ENCODE measurements at regions not wholly inside any gene's neighbourhood (a gene's known extent, or its start where the extent isn't known, plus 50 kb on each side); places are given as distances from the start of the nearest gene placed in this dataset.

- WGBS (ENCODE audit: extremely low coverage, insufficient read length, low lambda C conversion rate): no CpG with 5 or more reads among the region's 3 CpGs
- H2AFZ ChIP-seq (ENCODE audit: low read length): no peak overlapping the region
- no peak overlapping the region for H3K14ac ChIP-seq (ENCODE audit: insufficient read depth, low read length)
- no peak overlapping the region for H4K5ac ChIP-seq (ENCODE audit: insufficient read length, low read depth, low read length)
- H3T11ph ChIP-seq (ENCODE audit: low read length): no peak overlapping the region
- TF ChIP-seq CTCF (conservative IDR thresholded peaks at IDR 0.05): no peak
- H3K9me3 ChIP-seq (ENCODE audit: control insufficient read depth, low read depth, low read length): no peaks in the 10 kb centered on the region
- no peak overlapping the region for H4K8ac ChIP-seq (replicated peaks; ENCODE audit: insufficient read length, low read depth, low read length)
- H2BK12ac ChIP-seq (ENCODE audit: insufficient read length, low read depth, low read length): no peak overlapping the region
- H2BK20ac ChIP-seq (ENCODE audit: low read depth, low read length, poor library complexity, severe bottlenecking): no peak overlapping the region
- peaks cover 0 to 2% of the 10 kb centered on the region in 2 experiments; a peak in 1 of 4 replicates for H3K4me1 Mint-ChIP-seq
- H3K27ac ChIP-seq (ENCODE audit: insufficient read length, low read depth, low read length): no peak overlapping the region
- no peak overlapping the region for H2BK15ac ChIP-seq (ENCODE audit: low read depth, low read length)
- no peak overlapping the region for H4K91ac ChIP-seq (ENCODE audit: insufficient read length, low read depth, low read length)
- no peaks in the 10 kb centered on the region for H3K79me1 ChIP-seq (ENCODE audit: insufficient read depth, low read depth, low read length, poor library complexity, severe bottlenecking)
- no peak overlapping the region for H3K18ac ChIP-seq (ENCODE audit: insufficient read length, low read depth, low read length)
- no peaks in the 10 kb centered on the region for H3K36me3 Mint-ChIP-seq (ENCODE audit: insufficient read depth in 1 of 3, low read depth in 3 of 3)
- no peak overlapping the region for H3K56ac ChIP-seq (ENCODE audit: insufficient read length, low read depth, low read length)
- H3K4ac ChIP-seq (ENCODE audit: low read depth, low read length): no peak overlapping the region
- H3K27me3 Mint-ChIP-seq (ENCODE audit: low read depth): no peaks in the 10 kb centered on the region
- H3K27ac Mint-ChIP-seq: no peak overlapping the region
- no peaks in the 10 kb centered on the region for H3K79me2 ChIP-seq (ENCODE audit: insufficient read depth, low read length)
- no peaks in the 10 kb centered on the region for H3K23me2 ChIP-seq (ENCODE audit: insufficient read length, low read depth, low read length, poor library complexity, severe bottlenecking)
- H2BK120ac ChIP-seq (ENCODE audit: low read depth, low read length, poor library complexity, severe bottlenecking): no peak overlapping the region
- no peak for DNase-seq
- H4K20me1 ChIP-seq (ENCODE audit: control insufficient read depth, insufficient read depth, insufficient read length): no peaks in the 10 kb centered on the region
- no peak overlapping the region for H3K23ac ChIP-seq (ENCODE audit: insufficient read length, low read depth, low read length)
- H3K4me2 ChIP-seq (ENCODE audit: insufficient read depth, insufficient read length, low read length): no peak overlapping the region
- H3K4me1 ChIP-seq (ENCODE audit: insufficient read depth, low read length): no peaks in the 10 kb centered on the region
- no peak overlapping the region for H2BK5ac ChIP-seq (ENCODE audit: insufficient read length, low read length)
- no peak overlapping the region for H3K9ac ChIP-seq (ENCODE audit: extremely low read depth, insufficient read length, low read length)
- no peak overlapping the region for H3K4me3 Mint-ChIP-seq
- H3K27me3 ChIP-seq (ENCODE audit: insufficient read depth, low read length): no peaks in the 10 kb centered on the region
- H2AK5ac ChIP-seq (ENCODE audit: insufficient read length, low read length): no peak overlapping the region
- no peaks in the 10 kb centered on the region for H3K9me3 Mint-ChIP-seq
These were observed 84.6 kb upstream of the CDH20 start for GRCh38 chr18:61248589-61248988.
